Parathyroid adenoma (tissue), 2 donors: ENCODE measurements at regions not wholly inside any gene's neighbourhood (a gene's known extent, or its start where the extent isn't known, plus 50 kb on each side); places are given as distances from the start of the nearest gene placed in this dataset.

Experiments
- H2AFZ ChIP-seq: fragments of 300-600 bp; sonication (generic); one replicate; pipeline ENCODE4 v1.7.0; 2017; ENCODE audit warnings: antibody characterized with exemption, mild to moderate bottlenecking
- H3K27ac ChIP-seq: fragments of 300-600 bp; sonication (generic); one replicate; pipeline ENCODE4 v1.7.0; 2017
- H3K27me3 ChIP-seq: fragments of 300-600 bp; sonication (generic); one replicate; pipeline ENCODE4 v1.7.0; 2017; ENCODE audit warnings: low read length; ENCODE audit not compliant: control insufficient read depth, insufficient read depth
- H3K36me3 ChIP-seq: fragments of 300-600 bp; sonication (generic); one replicate; pipeline ENCODE4 v1.7.0; 2017; ENCODE audit warnings: low read length; ENCODE audit not compliant: control insufficient read depth, insufficient read depth
- H3K4me1 ChIP-seq: fragments of 300-600 bp; sonication (generic); one replicate; pipeline ENCODE4 v1.7.0; 2017; ENCODE audit warnings: control low read depth
- H3K4me2 ChIP-seq: fragments of 300-600 bp; sonication (generic); one replicate; pipeline ENCODE4 v1.7.0; 2017; ENCODE audit warnings: low read length
- H3K4me3 ChIP-seq: fragments of 300-600 bp; sonication (generic); one replicate; pipeline ENCODE4 v1.7.0; 2017; ENCODE audit warnings: low read depth, low read length
- H3K79me2 ChIP-seq: fragments of 300-600 bp; sonication (generic); one replicate; pipeline ENCODE4 v1.7.0; 2017; ENCODE audit warnings: control low read depth
- H3K9ac ChIP-seq: fragments of 300-600 bp; sonication (generic); one replicate; pipeline ENCODE4 v1.7.0; 2017; ENCODE audit warnings: mild to moderate bottlenecking
- H3K9me3 ChIP-seq: fragments of 300-600 bp; sonication (generic); one replicate; pipeline ENCODE4 v1.7.0; 2017; ENCODE audit warnings: low read length; ENCODE audit not compliant: control insufficient read depth
- TF ChIP-seq, protein P1 (sequence below): fragments of 300-600 bp; sonication (generic); IDR thresholded peaks from one replicate; pipeline ENCODE4 v1.7.0; 2017; ENCODE audit warnings: antibody characterized with exemption, mild to moderate bottlenecking
- donor health status: primary hyperparathyroidism.

GRCh38 chr2:58917596-58917995 is 676.5 kb upstream of the FANCL start:
- Histone ChIP-seq H3K27me3 (no peaks in the 10 kb centered on the region), H3K9me3 (no peaks in the 10 kb centered on the region), H3K27ac (no peak overlapping the region), H3K79me2 (no peaks in the 10 kb centered on the region), H3K4me1 (no peaks in the 10 kb centered on the region), H3K9ac (no peak overlapping the region), H3K36me3 (no peaks in the 10 kb centered on the region), H2AFZ (no peak overlapping the region), H3K4me2 (no peak overlapping the region), H3K4me3 (no peak overlapping the region)
- TF ChIP-seq, protein P1, sequence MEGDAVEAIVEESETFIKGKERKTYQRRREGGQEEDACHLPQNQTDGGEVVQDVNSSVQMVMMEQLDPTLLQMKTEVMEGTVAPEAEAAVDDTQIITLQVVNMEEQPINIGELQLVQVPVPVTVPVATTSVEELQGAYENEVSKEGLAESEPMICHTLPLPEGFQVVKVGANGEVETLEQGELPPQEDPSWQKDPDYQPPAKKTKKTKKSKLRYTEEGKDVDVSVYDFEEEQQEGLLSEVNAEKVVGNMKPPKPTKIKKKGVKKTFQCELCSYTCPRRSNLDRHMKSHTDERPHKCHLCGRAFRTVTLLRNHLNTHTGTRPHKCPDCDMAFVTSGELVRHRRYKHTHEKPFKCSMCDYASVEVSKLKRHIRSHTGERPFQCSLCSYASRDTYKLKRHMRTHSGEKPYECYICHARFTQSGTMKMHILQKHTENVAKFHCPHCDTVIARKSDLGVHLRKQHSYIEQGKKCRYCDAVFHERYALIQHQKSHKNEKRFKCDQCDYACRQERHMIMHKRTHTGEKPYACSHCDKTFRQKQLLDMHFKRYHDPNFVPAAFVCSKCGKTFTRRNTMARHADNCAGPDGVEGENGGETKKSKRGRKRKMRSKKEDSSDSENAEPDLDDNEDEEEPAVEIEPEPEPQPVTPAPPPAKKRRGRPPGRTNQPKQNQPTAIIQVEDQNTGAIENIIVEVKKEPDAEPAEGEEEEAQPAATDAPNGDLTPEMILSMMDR, result no peak

- TF ChIP-seq, protein P1, result no peak
- no peaks in the 10 kb centered on the region for H3K79me2 ChIP-seq
- H3K36me3 ChIP-seq, result no peaks in the 10 kb centered on the region
- H3K9ac ChIP-seq, result no peak overlapping the region
- no peaks in the 10 kb centered on the region for H3K27me3 ChIP-seq
- H3K27ac ChIP-seq, result no peak overlapping the region
- no peak overlapping the region for H3K4me3 ChIP-seq
- no peaks in the 10 kb centered on the region for H3K9me3 ChIP-seq
- H3K4me1 ChIP-seq, result no peaks in the 10 kb centered on the region
- H2AFZ ChIP-seq, result no peak overlapping the region
- H3K4me2 ChIP-seq, result no peak overlapping the region
These were observed 674.9 kb upstream of the FANCL start for GRCh38 chr2:58916063-58916462.

GRCh38 chr2:58914733-58915505 is 673.8 kb upstream of the FANCL start:
- TF ChIP-seq, protein P1, result no peak
- H3K27me3 ChIP-seq, result no peaks in the 10 kb centered on the region
- no peak overlapping the region for H3K27ac ChIP-seq
- no peak overlapping the region for H3K9ac ChIP-seq
- H3K79me2 ChIP-seq, result no peaks in the 10 kb centered on the region
- no peaks in the 10 kb centered on the region for H3K36me3 ChIP-seq
- H3K4me2 ChIP-seq, result no peak overlapping the region
- H2AFZ ChIP-seq, result no peak overlapping the region
- no peaks in the 10 kb centered on the region for H3K9me3 ChIP-seq
- H3K4me1 ChIP-seq, result no peaks in the 10 kb centered on the region
- H3K4me3 ChIP-seq, result no peak overlapping the region

GRCh38 chr2:58913082-58913726 is 672.1 kb upstream of the FANCL start:
- Histone ChIP-seq H3K27ac (no peak overlapping the region), H3K4me3 (no peak overlapping the region), H3K4me1 (no peaks in the 10 kb centered on the region), H2AFZ (no peak overlapping the region), H3K36me3 (no peaks in the 10 kb centered on the region), H3K9me3 (no peaks in the 10 kb centered on the region), H3K79me2 (no peaks in the 10 kb centered on the region), H3K27me3 (no peaks in the 10 kb centered on the region), H3K4me2 (no peak overlapping the region), H3K9ac (no peak overlapping the region)
- TF ChIP-seq, protein P1, result no peak
